ENCODE measurements at regions not wholly inside any gene's neighbourhood (a gene's known extent, or its start where the extent isn't known, plus 50 kb on each side); places are given as distances from the start of the nearest gene placed in this dataset.

GRCh38 chr19:33871605-33872004, 74.9 kb downstream of the KCTD15 start:
- ATAC-seq (ENCODE audit: insufficient read depth, low read depth) (no peak), DNase-seq (no peak)
- Histone ChIP-seq H3K9ac (ENCODE audit: low read depth, low read length) (no peak overlapping the region), H3K27me3 (ENCODE audit: insufficient read depth, low read length, poor library complexity) (no peaks in the 10 kb centered on the region), H4K20me1 (ENCODE audit: insufficient read depth, low read length) (no peaks in the 10 kb centered on the region), H3K36me3 (ENCODE audit: insufficient read depth, low read length) (no peaks in the 10 kb centered on the region), H3K4me2 (ENCODE audit: insufficient read depth, low read length) (no peak overlapping the region), H2AFZ (ENCODE audit: low read depth, low read length) (no peak overlapping the region), H3K4me3 (ENCODE audit: low read depth in 1 of 2, low read length in 2 of 2) (no peak overlapping the region), H3K27ac (ENCODE audit: low read length) (no peak overlapping the region), H3K4me1 (ENCODE audit: insufficient read depth, low read length) (no peaks in the 10 kb centered on the region), H3K9me3 (ENCODE audit: insufficient read depth, low read length, severe bottlenecking) (no peaks in the 10 kb centered on the region), H3K79me2 (ENCODE audit: insufficient read depth, low read length) (no peaks in the 10 kb centered on the region)
- TF ChIP-seq CTCF (IDR thresholded peaks at IDR 0.05; ENCODE audit: borderline replicate concordance, extremely low read depth, low read length, poor library complexity, severe bottlenecking) = no peak

GRCh38 chr19:33872445-33873320, 76.0 kb downstream of the KCTD15 start:
- Histone ChIP-seq H4K20me1 (ENCODE audit: insufficient read depth, low read length) (no peaks in the 10 kb centered on the region), H3K27ac (ENCODE audit: low read length) (no peak overlapping the region), H3K4me3 (ENCODE audit: low read depth in 1 of 2, low read length in 2 of 2) (no peak overlapping the region), H3K4me2 (ENCODE audit: insufficient read depth, low read length) (no peak overlapping the region), H3K36me3 (ENCODE audit: insufficient read depth, low read length) (no peaks in the 10 kb centered on the region), H3K4me1 (ENCODE audit: insufficient read depth, low read length) (no peaks in the 10 kb centered on the region), H2AFZ (ENCODE audit: low read depth, low read length) (no peak overlapping the region), H3K9me3 (ENCODE audit: insufficient read depth, low read length, severe bottlenecking) (no peaks in the 10 kb centered on the region), H3K27me3 (ENCODE audit: insufficient read depth, low read length, poor library complexity) (no peaks in the 10 kb centered on the region), H3K9ac (ENCODE audit: low read depth, low read length) (no peak overlapping the region), H3K79me2 (ENCODE audit: insufficient read depth, low read length) (no peaks in the 10 kb centered on the region)
- no peak for DNase-seq
- no peak for ATAC-seq (ENCODE audit: insufficient read depth, low read depth)
- TF ChIP-seq CTCF (IDR thresholded peaks at IDR 0.05; ENCODE audit: borderline replicate concordance, extremely low read depth, low read length, poor library complexity, severe bottlenecking) = no peak
- TF ChIP-seq EZH2 (IDR thresholded peaks at IDR 0.05; ENCODE audit: borderline replicate concordance, low read depth, low read length, severe bottlenecking) = no peak

GRCh38 chr19:33875071-33875470, 78.4 kb downstream of the KCTD15 start:
- no peaks in the 10 kb centered on the region for H3K9me3 ChIP-seq (ENCODE audit: insufficient read depth, low read length, severe bottlenecking)
- no peaks in the 10 kb centered on the region for H3K4me1 ChIP-seq (ENCODE audit: insufficient read depth, low read length)
- H3K27me3 ChIP-seq (ENCODE audit: insufficient read depth, low read length, poor library complexity) = no peaks in the 10 kb centered on the region
- H3K4me2 ChIP-seq (ENCODE audit: insufficient read depth, low read length) = no peak overlapping the region
- H3K79me2 ChIP-seq (ENCODE audit: insufficient read depth, low read length) = no peaks in the 10 kb centered on the region
- DNase-seq = no peak
- H2AFZ ChIP-seq (ENCODE audit: low read depth, low read length) = no peak overlapping the region
- no peaks in the 10 kb centered on the region for H4K20me1 ChIP-seq (ENCODE audit: insufficient read depth, low read length)
- no peak for TF ChIP-seq CTCF (IDR thresholded peaks at IDR 0.05; ENCODE audit: borderline replicate concordance, extremely low read depth, low read length, poor library complexity, severe bottlenecking)
- no peak for TF ChIP-seq EZH2 (IDR thresholded peaks at IDR 0.05; ENCODE audit: borderline replicate concordance, low read depth, low read length, severe bottlenecking)
- no peak overlapping the region for H3K9ac ChIP-seq (ENCODE audit: low read depth, low read length)
- no peaks in the 10 kb centered on the region for H3K36me3 ChIP-seq (ENCODE audit: insufficient read depth, low read length)
- ATAC-seq (ENCODE audit: insufficient read depth, low read depth) = no peak
- H3K27ac ChIP-seq (ENCODE audit: low read length) = no peak overlapping the region
- H3K4me3 ChIP-seq (ENCODE audit: low read depth in 1 of 2, low read length in 2 of 2) = no peak overlapping the region
